GM12878 (cell line): ENCODE measurements at regions not wholly inside any gene's neighbourhood (a gene's known extent, or its start where the extent isn't known, plus 50 kb on each side); places are given as distances from the start of the nearest gene placed in this dataset.

Experiments used
- ATAC-seq: fragments of 200-7000 bp; cut with Tn5 transposase; 3 replicates; pipeline ENCODE4 v1.9.1; 2020; ENCODE audit warnings: mild to moderate bottlenecking, moderate library complexity
- BruUV-seq: library from RNA; stranded (reverse); fragments of 400-500 nt; replicated peaks from 2 replicates; lab custom pipeline; 2021; lab: Mats Ljungman, UMichigan
- CTCF ChIA-PET: fragments of 300-600 bp; sonication (Branson Sonifier 250); formaldehyde crosslinking; extraction: SDS; loops from one replicate; lab custom pipeline; 2021; ENCODE audit warnings: inconsistent platforms; lab: Yijun Ruan, JAX
- POLR2A ChIA-PET: fragments of 350-600 bp; formaldehyde crosslinking; extraction: SDS; loops from one replicate; lab custom pipeline; 2021; ENCODE audit warnings: inconsistent platforms; lab: Charles Lee
- RAD21 ChIA-PET: fragments of 300-600 bp; sonication (Branson Sonifier 250); formaldehyde crosslinking; loops from one replicate; lab custom pipeline; 2023; ENCODE audit warnings: antibody characterized with exemption; ENCODE audit not compliant: unreplicated experiment; lab: Charles Lee
- SMC1A ChIA-PET: fragments of 300-600 bp; sonication (Branson Sonifier 250); formaldehyde crosslinking; loops from one replicate; lab custom pipeline; 2023; ENCODE audit not compliant: unreplicated experiment, uncharacterized antibody; lab: Charles Lee
- DNase-seq: peaks from one replicate; pipeline ENCODE4 v3.0.0-alpha.2; 2011; ENCODE audit warnings: low read depth, low spot score
- FAIRE-seq: peaks from 3 replicates; lab custom pipeline; 2011; peaks lifted over from hg19 to GRCh38; lab: Jason Lieb, UNC
- H2AFZ ChIP-seq: 2 replicates; pipeline ENCODE4 v1.6.0; 2011; ENCODE audit warnings: low read depth, low read length, control low read depth; ENCODE audit not compliant: control insufficient read depth
- H3K27ac ChIP-seq: 2 replicates; pipeline ENCODE4 v1.5.1; 2011; ENCODE audit warnings: control low read depth; ENCODE audit not compliant: control insufficient read depth, insufficient read depth
- H3K27me3 ChIP-seq, 2 experiments: replicated peaks in 1 of 2; 2 replicates each; pipeline versions ENCODE4 v1.6.0 to v1.6.1; 2011; ENCODE audit warnings: low read length in 1 of 2; ENCODE audit not compliant: control insufficient read depth in 2 of 2, insufficient read depth in 2 of 2
- H3K36me3 ChIP-seq, 2 experiments: 2 replicates each; pipeline ENCODE4 v1.5.1; 2011; ENCODE audit warnings: low read length in 1 of 2; ENCODE audit not compliant: control insufficient read depth in 2 of 2, insufficient read depth in 2 of 2
- H3K4me1 ChIP-seq: 2 replicates; pipeline ENCODE4 v1.6.1; 2011; ENCODE audit warnings: mild to moderate bottlenecking, low read length, moderate library complexity, mixed read lengths; ENCODE audit not compliant: control insufficient read depth, insufficient read depth
- H3K4me2 ChIP-seq: 2 replicates; pipeline ENCODE4 v1.6.0; 2011; ENCODE audit warnings: control low read depth; ENCODE audit not compliant: control insufficient read depth, insufficient read depth
- H3K4me3 ChIP-seq: fragments of 200-600 bp; sonication (generic); 2 replicates; pipeline ENCODE4 v1.5.1; 2016
- H3K79me2 ChIP-seq: 2 replicates; pipeline ENCODE4 v1.6.0; 2011; ENCODE audit warnings: low read length; ENCODE audit not compliant: control insufficient read depth, insufficient read depth
- H3K9ac ChIP-seq: 2 replicates; pipeline ENCODE4 v1.8.0; 2011; ENCODE audit warnings: low read length, control low read depth, mixed read lengths; ENCODE audit not compliant: control insufficient read depth, insufficient read depth
- H3K9me3 ChIP-seq: replicated peaks from 3 replicates; pipeline ENCODE4 v1.5.1; 2011; ENCODE audit warnings: mild to moderate bottlenecking, low read length; ENCODE audit not compliant: control insufficient read depth, insufficient read depth
- H4K20me1 ChIP-seq: 2 replicates; pipeline ENCODE4 v1.6.0; 2011; ENCODE audit not compliant: control insufficient read depth, insufficient read depth
- BRCA1 ChIP-seq: IDR thresholded peaks from 2 replicates; pipeline ENCODE4 v1.6.1; 2011; ENCODE audit warnings: low read depth, low read length, improper control_type of control experiment
- CBX3 ChIP-seq: fragments of 200-600 bp; sonication (generic); IDR thresholded peaks from 2 replicates; pipeline ENCODE4 v1.6.1; 2016; ENCODE audit warnings: low read depth, borderline replicate concordance
- CEBPB ChIP-seq, 2 experiments: fragments of 150-350 bp in 1 of 2; IDR thresholded peaks; 2 replicates each; pipeline ENCODE4 v1.6.1; 2012 to 2014; ENCODE audit warnings: low read depth in 2 of 2, low read length in 2 of 2, borderline replicate concordance in 1 of 2, inconsistent platforms in 1 of 2
- CHD2 ChIP-seq: IDR thresholded peaks from 2 replicates; pipeline ENCODE4 v1.6.1; 2011; ENCODE audit warnings: low read depth, low read length, improper control_type of control experiment, borderline replicate concordance
- CUX1 ChIP-seq: IDR thresholded peaks from 2 replicates; pipeline ENCODE4 v1.6.1; 2012; ENCODE audit warnings: improper control_type of control experiment, low read depth, low read length; ENCODE audit not compliant: insufficient replicate concordance
- ELK1 ChIP-seq: IDR thresholded peaks from 2 replicates; pipeline ENCODE4 v1.6.1; 2012; ENCODE audit warnings: low read depth, low read length, improper control_type of control experiment
- MTA2 ChIP-seq: fragments of 450-650 bp; IDR thresholded peaks from 2 replicates; pipeline ENCODE4 v1.6.1; 2016; ENCODE audit warnings: low read depth, mild to moderate bottlenecking, moderate library complexity
- MTA3 ChIP-seq: IDR thresholded peaks from 2 replicates; pipeline ENCODE4 v1.6.1; 2012; ENCODE audit warnings: low read length, inconsistent platforms, borderline replicate concordance
- NFYA ChIP-seq: IDR thresholded peaks from 2 replicates; pipeline ENCODE4 v1.6.1; 2011; ENCODE audit warnings: low read depth, mild to moderate bottlenecking, low read length, improper control_type of control experiment, borderline replicate concordance
- PAX8 ChIP-seq: fragments of 450-650 bp; IDR thresholded peaks from 2 replicates; pipeline ENCODE4 v1.6.1; 2017; ENCODE audit warnings: mild to moderate bottlenecking, moderate library complexity
- POLR2A ChIP-seq: IDR thresholded peaks from 2 replicates; pipeline ENCODE4 v1.6.1; 2011; ENCODE audit warnings: low read depth, mild to moderate bottlenecking, low read length
- POLR2AphosphoS5 ChIP-seq: IDR thresholded peaks from 2 replicates; pipeline ENCODE4 v1.6.1; 2011; ENCODE audit warnings: mild to moderate bottlenecking, low read length, inconsistent platforms
- RB1 ChIP-seq: fragments of 450-650 bp; formaldehyde crosslinking; IDR thresholded peaks from 2 replicates; pipeline ENCODE4 v1.6.1; 2017; ENCODE audit warnings: mild to moderate bottlenecking, borderline replicate concordance
- RBBP5 ChIP-seq: fragments of 200-600 bp; sonication (generic); conservative IDR thresholded peaks from 2 replicates; pipeline ENCODE4 v1.6.1; 2016
- RFX5 ChIP-seq: IDR thresholded peaks from 2 replicates; pipeline ENCODE4 v1.6.1; 2011; ENCODE audit warnings: low read depth, low read length, improper control_type of control experiment
- SIX5 ChIP-seq: IDR thresholded peaks from 2 replicates; pipeline ENCODE4 v1.6.1; 2011; ENCODE audit warnings: mild to moderate bottlenecking, low read depth, low read length, moderate library complexity; ENCODE audit not compliant: severe bottlenecking
- SMC3 ChIP-seq: IDR thresholded peaks from 2 replicates; pipeline ENCODE4 v1.6.1; 2011; ENCODE audit warnings: low read length, improper control_type of control experiment, borderline replicate concordance
- TARDBP ChIP-seq: IDR thresholded peaks from 2 replicates; pipeline ENCODE4 v1.6.1; 2016; ENCODE audit warnings: borderline replicate concordance
- TCF12 ChIP-seq: IDR thresholded peaks from 2 replicates; pipeline ENCODE4 v1.6.1; 2011; ENCODE audit warnings: low read depth, mild to moderate bottlenecking, low read length
- ZNF384 ChIP-seq: IDR thresholded peaks from 2 replicates; pipeline ENCODE4 v1.6.1; 2012; ENCODE audit warnings: low read depth, mild to moderate bottlenecking, low read length, improper control_type of control experiment, borderline replicate concordance
- ZNF622 ChIP-seq: fragments of 450-650 bp; IDR thresholded peaks from 2 replicates; pipeline ENCODE4 v1.6.1; 2017; ENCODE audit warnings: mild to moderate bottlenecking, inconsistent platforms
- ZZZ3 ChIP-seq: IDR thresholded peaks from 2 replicates; pipeline ENCODE4 v1.6.1; 2011; ENCODE audit warnings: low read depth; ENCODE audit not compliant: control insufficient read depth, insufficient read length
- WGBS: methylation state at CpG from one replicate; pipeline ENCODE4 v1.1.6; 2016; ENCODE audit warnings: low lambda C conversion rate; ENCODE audit not compliant: insufficient replicate concordance, insufficient coverage; ENCODE audit errors: missing lambda C conversion rate; 5-methylcytosine and 5-hydroxymethylcytosine counted together
- in situ Hi-C: fragments of 300-500 bp; cut with MboI; formaldehyde crosslinking; loops from 9 replicates; pipeline ENCODE4 v1.14.3; 2018; ENCODE audit warnings: mixed read lengths
- intact Hi-C: fragments of 100-400 bp; cut with micrococcal nuclease; formaldehyde crosslinking; loops from one replicate; pipeline ENCODE4 v1.14.2; 2022; ENCODE audit not compliant: unreplicated experiment

GRCh38 chr10:108787932-108788331 lies 1135.4 kb downstream of the XPNPEP1 start (continued):
- TF ChIP-seq TCF12 (no peak), ZZZ3 (no peak), MTA3 (no peak), PAX8 (no peak)

GRCh38 chr10:108785011-108785410 lies 1138.3 kb downstream of the XPNPEP1 start:
- ATAC-seq, result no peak
- no CpG with 5 or more reads among the region's 2 CpGs for WGBS
- TF ChIP-seq ZNF622 (no peak), SIX5 (no peak), NFYA (no peak), ZNF384 (no peak), MTA2 (no peak), CBX3 (no peak), CEBPB (IDR thresholded peaks at IDR 0.05; ENCODE audit: borderline replicate concordance in 1 of 2, low read depth in 2 of 2, low read length in 2 of 2) (no peak), CHD2 (no peak), RB1 (no peak), TARDBP (no peak), ELK1 (no peak), CUX1 (no peak), POLR2A (no peak), SMC3 (no peak), BRCA1 (no peak), POLR2AphosphoS5 (no peak), RBBP5 (no peak), RFX5 (no peak)
- TF ChIP-seq, all 136 proteins: peak for 0
- intact Hi-C loops (loop anchor here (10.0 kb wide), 3 partner anchors 430 to 970 kb away; no protein-coding TSS in a partner anchor), in situ Hi-C loops (no loop called here)
- ChIA-PET RAD21 (no interaction called here), CTCF (no interaction called here), SMC1A (no interaction called here), POLR2A (no interaction called here)
- Histone ChIP-seq H2AFZ (no peak overlapping the region), H3K4me1 (no peaks in the 10 kb centered on the region), H3K27ac (no peak overlapping the region), H3K79me2 (no peaks in the 10 kb centered on the region), H3K27me3 (no peaks in the 10 kb centered on the region), H3K36me3 (no peaks in the 10 kb centered on the region), H3K9ac (no peak overlapping the region), H3K9me3 (peaks cover 2% of the 10 kb centered on the region; the same call in 1 of the 3 replicates), H3K4me2 (no peak overlapping the region), H4K20me1 (no peaks in the 10 kb centered on the region), H3K4me3 (no peak overlapping the region)
- FAIRE-seq (no peak), DNase-seq (no peak)
- BruUV-seq, result no TSS peak
